Stomach smooth muscle (tissue), 2 donors: ENCODE measurements at regions not wholly inside any gene's neighbourhood (a gene's known extent, or its start where the extent isn't known, plus 50 kb on each side); places are given as distances from the start of the nearest gene placed in this dataset.

Experiments
- H3K27ac ChIP-seq: one replicate; pipeline ENCODE4 v1.7.0; 2013; ENCODE audit warnings: mild to moderate bottlenecking, low read length, inconsistent platforms
- H3K27me3 ChIP-seq, 2 donors: one replicate each; pipeline ENCODE4 v1.7.0; 2013; ENCODE audit warnings: low read length in 2 of 2; ENCODE audit not compliant: insufficient read depth in 2 of 2, control insufficient read depth in 1 of 2
- H3K36me3 ChIP-seq, 2 donors: one replicate each; pipeline ENCODE4 v1.7.0; 2013; ENCODE audit warnings: low read length in 2 of 2; ENCODE audit not compliant: control insufficient read depth in 2 of 2, insufficient read depth in 2 of 2
- H3K4me1 ChIP-seq: one replicate; pipeline ENCODE4 v1.7.0; 2013; ENCODE audit warnings: low read length; ENCODE audit not compliant: control insufficient read depth, insufficient read depth
- H3K4me3 ChIP-seq, 2 donors: one replicate each; pipeline ENCODE4 v1.7.0; 2013; ENCODE audit warnings: low read length in 2 of 2
- H3K9ac ChIP-seq, 2 donors: one replicate each; pipeline ENCODE4 v1.7.0; 2013; ENCODE audit warnings: low read length in 2 of 2, mild to moderate bottlenecking in 1 of 2
- H3K9me3 ChIP-seq, 2 donors: one replicate each; pipeline ENCODE4 v1.7.0; 2013; ENCODE audit warnings: low read length in 2 of 2; ENCODE audit not compliant: control insufficient read depth in 2 of 2
- donor health status: healthy.
- donor health status: Pancreatic carcinoma.

DNA sequence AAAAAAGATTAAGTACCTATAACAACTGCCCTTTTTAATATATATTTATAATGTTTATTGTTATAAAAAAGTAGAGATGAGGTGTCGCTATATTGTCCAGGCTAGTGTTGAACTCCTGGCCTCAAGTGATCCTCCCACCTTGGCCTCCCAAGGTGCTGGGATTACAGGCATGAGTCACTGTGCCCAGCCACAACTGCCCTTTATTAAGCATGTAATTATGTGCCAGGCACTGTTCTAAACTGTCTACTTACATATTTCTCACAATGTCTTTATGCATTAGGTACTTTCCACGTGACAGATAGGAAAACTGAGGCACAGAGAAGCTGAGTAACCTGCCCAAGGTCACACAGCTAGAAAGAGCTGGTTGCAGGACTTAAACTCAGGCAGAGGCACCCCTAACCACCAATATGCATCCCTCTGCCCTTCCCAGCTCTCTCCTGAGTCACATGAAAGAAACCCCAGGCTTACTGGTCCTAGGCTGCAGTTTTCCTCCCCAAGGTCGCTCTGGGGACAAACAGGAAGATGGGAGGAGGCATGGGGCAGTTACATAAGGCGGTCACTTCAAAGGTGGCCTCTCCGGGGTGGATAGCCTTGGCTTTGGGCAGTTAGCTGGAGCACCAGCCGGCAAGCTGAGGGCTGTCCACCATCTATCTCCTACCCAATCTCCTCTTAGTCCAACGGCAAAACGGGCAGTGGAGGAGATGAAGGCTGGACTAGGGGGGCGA lies 54.6 kb upstream of the TBX3 start:
- H3K27ac ChIP-seq = no peak overlapping the region
- peaks cover 5% of the 10 kb centered on the region for H3K4me1 ChIP-seq
- H3K4me3 ChIP-seq = no peak overlapping the region
- H3K9ac ChIP-seq = no peak overlapping the region
- H3K9me3 ChIP-seq = no peaks in the 10 kb centered on the region
- peaks cover 30% of the 10 kb centered on the region in 2 donors for H3K27me3 ChIP-seq
- no peaks in the 10 kb centered on the region for H3K36me3 ChIP-seq

DNA sequence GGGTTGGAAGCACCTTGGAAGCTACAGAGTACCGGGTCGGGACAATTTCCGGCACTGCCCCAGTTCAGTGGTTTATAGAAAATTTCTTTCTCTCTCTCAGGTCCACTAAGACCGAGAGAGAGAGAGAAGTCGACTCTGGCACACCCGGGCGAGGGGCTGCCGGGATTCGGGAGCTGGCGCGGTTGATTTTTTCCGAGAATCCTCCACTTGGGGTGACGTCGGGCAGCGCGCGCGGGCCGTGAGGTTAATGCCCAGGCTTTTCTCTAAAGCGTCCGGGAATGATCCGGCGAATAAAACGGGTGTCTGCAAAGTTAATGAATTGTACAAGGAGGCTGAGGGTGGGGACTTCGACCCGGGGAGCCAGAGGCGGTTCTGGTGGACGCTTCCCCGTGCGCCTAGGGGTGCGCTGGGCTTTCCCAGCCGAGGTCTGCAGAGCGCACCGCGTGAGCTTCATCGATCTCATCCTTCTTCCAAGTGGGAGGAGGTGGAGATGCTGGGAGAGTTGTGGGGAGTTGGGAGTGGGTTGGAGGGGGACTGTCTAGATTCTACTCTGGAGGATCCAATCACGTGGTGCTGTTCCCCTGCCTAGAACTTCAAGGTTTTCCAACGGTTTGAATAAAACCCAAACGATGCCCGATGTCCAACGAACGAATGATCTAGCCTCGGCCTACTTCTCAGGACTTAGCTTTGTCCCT lies 51.9 kb upstream of the TBX3 start:
- Histone ChIP-seq H3K9me3 (no peaks in the 10 kb centered on the region), H3K4me3 (no peak overlapping the region), H3K27me3 (peaks cover 32 to 37% of the 10 kb centered on the region in 2 donors), H3K9ac (no peak overlapping the region), H3K27ac (no peak overlapping the region), H3K36me3 (no peaks in the 10 kb centered on the region), H3K4me1 (peaks cover 5% of the 10 kb centered on the region)

DNA sequence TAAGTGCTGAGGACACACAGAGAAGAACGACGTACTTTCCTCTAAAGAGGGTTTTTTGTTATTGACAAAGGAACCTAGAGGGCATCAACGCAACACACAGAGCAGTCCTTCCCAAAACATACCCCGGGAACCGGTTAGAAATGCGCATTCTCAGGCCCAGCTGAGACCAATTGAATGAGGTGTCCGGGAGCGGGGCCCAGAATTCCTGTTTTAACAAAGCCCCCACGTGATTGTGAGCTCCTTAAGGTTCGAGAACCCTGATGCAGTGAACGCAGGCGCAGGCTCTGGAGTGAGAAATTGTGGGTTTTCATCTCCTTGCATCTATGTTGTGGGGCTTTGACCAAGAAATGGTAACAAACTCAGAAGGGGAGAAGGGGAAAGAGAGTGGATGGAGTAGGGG lies 51.0 kb upstream of the TBX3 start:
- peaks cover 5% of the 10 kb centered on the region for H3K4me1 ChIP-seq
- no peaks in the 10 kb centered on the region for H3K36me3 ChIP-seq
- H3K9me3 ChIP-seq = no peaks in the 10 kb centered on the region
- no peak overlapping the region for H3K4me3 ChIP-seq
- peaks cover 32 to 37% of the 10 kb centered on the region in 2 donors for H3K27me3 ChIP-seq
- no peak overlapping the region for H3K27ac ChIP-seq
- no peak overlapping the region for H3K9ac ChIP-seq

- Histone ChIP-seq H3K9ac (no peak overlapping the region), H3K9me3 (no peaks in the 10 kb centered on the region), H3K36me3 (no peaks in the 10 kb centered on the region), H3K27me3 (peaks cover 32 to 37% of the 10 kb centered on the region in 2 donors), H3K27ac (no peak overlapping the region), H3K4me1 (peaks cover 5% of the 10 kb centered on the region), H3K4me3 (no peak overlapping the region)
Measured at GRCh38 chr12:114733919-114734318, 49.9 kb upstream of the TBX3 start.
